ENCODE measurements at regions not wholly inside any gene's neighbourhood (a gene's known extent, or its start where the extent isn't known, plus 50 kb on each side); places are given as distances from the start of the nearest gene placed in this dataset.

GRCh38 chr9:105039175-105039799 lies 111.3 kb upstream of the ABCA1 start:
- TF ChIP-seq EZH2 (IDR thresholded peaks at IDR 0.05) (no peak), POLR2AphosphoS5 (IDR thresholded peaks at IDR 0.05; ENCODE audit: borderline replicate concordance, low read depth, low read length) (no peak)

Measured in SK-N-MC (cell line).